ENCODE measurements at regions not wholly inside any gene's neighbourhood (a gene's known extent, or its start where the extent isn't known, plus 50 kb on each side); places are given as distances from the start of the nearest gene placed in this dataset.

DNA sequence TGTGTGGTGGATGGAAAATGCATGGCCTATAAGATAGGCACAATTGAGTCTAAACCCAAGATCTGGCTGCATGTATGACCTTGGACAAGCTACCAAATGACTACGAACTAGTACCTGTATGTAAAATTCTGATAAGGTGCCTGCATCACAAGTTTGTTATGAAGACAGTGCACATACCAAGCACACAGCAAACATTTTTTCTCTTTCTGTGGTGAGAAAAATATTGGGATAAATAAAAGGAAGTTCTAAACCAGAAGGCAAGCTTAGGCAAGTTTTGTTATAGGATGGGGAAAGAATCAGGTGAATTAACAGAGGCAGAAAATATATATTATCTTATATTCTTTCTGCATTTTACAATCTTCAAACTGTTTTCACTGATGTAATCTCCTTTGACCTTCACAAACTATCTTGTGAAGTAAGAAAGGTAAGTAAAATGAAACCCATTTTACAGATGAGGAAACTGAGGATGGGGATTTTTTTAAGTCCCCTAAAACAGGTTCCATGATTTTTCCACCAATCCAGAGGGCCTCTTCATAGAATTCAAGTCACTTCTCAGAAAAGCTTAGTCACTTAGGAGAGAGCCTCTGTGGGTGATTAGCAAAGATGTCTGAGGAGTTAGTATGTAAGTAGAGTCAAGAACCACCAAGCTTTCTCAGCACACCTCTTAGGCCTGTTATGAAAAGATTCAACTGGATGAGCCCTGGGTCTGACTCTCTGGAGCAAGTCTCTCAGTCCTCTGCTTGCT, 132.0 kb upstream of the RAP1B start:
- no peak for ATAC-seq
- Mint-ChIP-seq H3K4me1 (peaks cover 8% of the 10 kb centered on the region; the same call in 1 of the 2 replicates), H3K9me3 (peaks cover 9% of the 10 kb centered on the region), H3K27ac (no peak overlapping the region), H3K36me3 (peaks cover 6% of the 10 kb centered on the region), H3K27me3 (ENCODE audit: low read depth) (no peaks in the 10 kb centered on the region; the same call in 1 of the 2 replicates), H3K4me3 (no peak overlapping the region)
- no peak for DNase-seq (ENCODE audit: low spot score)
- CTCF ChIA-PET = no interaction called here
- TF ChIP-seq ZNF532 (CRISPR knock-in tag; IDR thresholded peaks at IDR 0.05; ENCODE audit: borderline replicate concordance) (no peak), SMAD3 (CRISPR knock-in tag; IDR thresholded peaks at IDR 0.05; ENCODE audit: borderline replicate concordance) (no peak), NR2C2 (CRISPR knock-in tag; IDR thresholded peaks at IDR 0.05) (no peak), ZBTB43 (CRISPR knock-in tag; IDR thresholded peaks at IDR 0.05) (no peak), CREM (CRISPR knock-in tag; IDR thresholded peaks at IDR 0.05) (no peak), CREB1 (CRISPR knock-in tag; IDR thresholded peaks at IDR 0.05) (no peak), TCF7 (CRISPR knock-in tag; IDR thresholded peaks at IDR 0.05; ENCODE audit: low read depth) (no peak), ZNF317 (CRISPR knock-in tag; IDR thresholded peaks at IDR 0.05; ENCODE audit: borderline replicate concordance, low read depth) (no peak), GABPB1 (CRISPR knock-in tag; IDR thresholded peaks at IDR 0.05) (no peak), ZNF138 (CRISPR knock-in tag; conservative IDR thresholded peaks at IDR 0.05) (no peak)
- TF ChIP-seq, protein P1, sequence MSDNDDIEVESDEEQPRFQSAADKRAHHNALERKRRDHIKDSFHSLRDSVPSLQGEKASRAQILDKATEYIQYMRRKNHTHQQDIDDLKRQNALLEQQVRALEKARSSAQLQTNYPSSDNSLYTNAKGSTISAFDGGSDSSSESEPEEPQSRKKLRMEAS (CRISPR knock-in tag; IDR thresholded peaks at IDR 0.05) = no peak
- TF ChIP-seq, protein P2, sequence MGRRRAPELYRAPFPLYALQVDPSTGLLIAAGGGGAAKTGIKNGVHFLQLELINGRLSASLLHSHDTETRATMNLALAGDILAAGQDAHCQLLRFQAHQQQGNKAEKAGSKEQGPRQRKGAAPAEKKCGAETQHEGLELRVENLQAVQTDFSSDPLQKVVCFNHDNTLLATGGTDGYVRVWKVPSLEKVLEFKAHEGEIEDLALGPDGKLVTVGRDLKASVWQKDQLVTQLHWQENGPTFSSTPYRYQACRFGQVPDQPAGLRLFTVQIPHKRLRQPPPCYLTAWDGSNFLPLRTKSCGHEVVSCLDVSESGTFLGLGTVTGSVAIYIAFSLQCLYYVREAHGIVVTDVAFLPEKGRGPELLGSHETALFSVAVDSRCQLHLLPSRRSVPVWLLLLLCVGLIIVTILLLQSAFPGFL (CRISPR knock-in tag; IDR thresholded peaks at IDR 0.05; ENCODE audit: borderline replicate concordance) = no peak
- POLR2A ChIA-PET = no interaction called here

DNA sequence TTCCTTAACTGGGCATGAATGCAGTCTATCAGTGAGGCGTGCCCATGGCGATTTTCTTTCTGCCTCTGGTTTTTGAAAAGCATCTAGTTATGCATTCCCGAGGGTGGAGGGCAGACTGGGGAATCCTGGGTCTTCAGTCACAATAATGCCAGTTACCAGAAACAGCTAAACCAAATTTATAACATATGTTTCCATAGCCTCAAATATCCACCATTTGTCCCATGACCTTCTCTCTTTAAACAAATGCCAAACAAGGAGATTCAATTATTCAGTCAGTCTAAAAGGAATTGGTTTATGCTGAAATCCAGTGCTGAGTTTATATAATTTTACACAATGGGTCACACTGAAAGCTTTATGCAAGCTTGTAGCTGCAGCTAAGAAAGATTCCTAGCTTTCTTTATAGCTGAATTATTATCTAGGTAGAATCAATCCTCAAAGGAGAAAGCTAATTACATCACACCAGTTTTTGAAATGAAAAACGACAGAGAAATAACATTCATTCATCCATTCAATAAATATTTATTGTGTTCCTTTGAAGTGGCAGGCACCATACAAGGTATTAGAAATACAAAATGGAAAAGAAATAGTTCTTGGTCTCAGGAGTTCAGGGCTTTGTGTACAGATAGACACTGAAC, 131.3 kb upstream of the RAP1B start:
- Mint-ChIP-seq H3K36me3 (peaks cover 6% of the 10 kb centered on the region), H3K9me3 (peaks cover 9% of the 10 kb centered on the region), H3K4me3 (no peak overlapping the region), H3K27me3 (ENCODE audit: low read depth) (no peaks in the 10 kb centered on the region; the same call in 1 of the 2 replicates), H3K27ac (no peak overlapping the region), H3K4me1 (peaks cover 8% of the 10 kb centered on the region; the same call in 1 of the 2 replicates)
- TF ChIP-seq E2F5 (CRISPR knock-in tag; IDR thresholded peaks at IDR 0.05) = no peak
- no peak for TF ChIP-seq USF1 (CRISPR knock-in tag; IDR thresholded peaks at IDR 0.05)
- DNase-seq (ENCODE audit: low spot score) (no peak), ATAC-seq (no peak)
- CTCF ChIA-PET = no interaction called here
- POLR2A ChIA-PET = no interaction called here
